ENCODE measurements at regions not wholly inside any gene's neighbourhood (a gene's known extent, or its start where the extent isn't known, plus 50 kb on each side); places are given as distances from the start of the nearest gene placed in this dataset.

GRCh38 chr5:117486879-117487391 lies 912.3 kb upstream of the SEMA6A start:
- no peak for TF ChIP-seq CTCF (IDR thresholded peaks at IDR 0.05; ENCODE audit: insufficient read depth, low read length)
- DNase-seq (ENCODE audit: low read depth), result no peak
- H3K4me3 ChIP-seq (ENCODE audit: low read depth, low read length), result no peak overlapping the region

- no peak overlapping the region for H3K4me3 ChIP-seq (ENCODE audit: low read depth, low read length)
- DNase-seq (ENCODE audit: low read depth), result no peak
- TF ChIP-seq CTCF (IDR thresholded peaks at IDR 0.05; ENCODE audit: insufficient read depth, low read length), result no peak
Observed at GRCh38 chr5:117486261-117486660, 911.6 kb upstream of the SEMA6A start.

- DNase-seq (ENCODE audit: low read depth), result no peak
- no peak for TF ChIP-seq CTCF (IDR thresholded peaks at IDR 0.05; ENCODE audit: insufficient read depth, low read length)
Observed at GRCh38 chr5:117475919-117476318, 901.3 kb upstream of the SEMA6A start.

GRCh38 chr5:117473165-117473564 lies 898.5 kb upstream of the SEMA6A start:
- TF ChIP-seq CTCF (IDR thresholded peaks at IDR 0.05; ENCODE audit: insufficient read depth, low read length), result no peak
- H3K4me3 ChIP-seq (ENCODE audit: low read depth, low read length), result no peak overlapping the region
- DNase-seq (ENCODE audit: low read depth), result no peak

More at GRCh38 chr5:117475919-117476318, 901.3 kb upstream of the SEMA6A start:
- no peak overlapping the region for H3K4me3 ChIP-seq (ENCODE audit: low read depth, low read length)

- peak; percentile 59 for DNase-seq (ENCODE audit: low read depth)
- no peak for TF ChIP-seq CTCF (IDR thresholded peaks at IDR 0.05; ENCODE audit: insufficient read depth, low read length)
- no peak overlapping the region for H3K4me3 ChIP-seq (ENCODE audit: low read depth, low read length)
Observed at GRCh38 chr5:117463881-117464570, 889.4 kb upstream of the SEMA6A start.

- DNase-seq (ENCODE audit: low read depth), result no peak
- no peak for TF ChIP-seq CTCF (IDR thresholded peaks at IDR 0.05; ENCODE audit: insufficient read depth, low read length)
- H3K4me3 ChIP-seq (ENCODE audit: low read depth, low read length), result no peak overlapping the region
Observed at GRCh38 chr5:117461966-117462365, 887.3 kb upstream of the SEMA6A start.

GRCh38 chr5:117461403-117461802 lies 886.8 kb upstream of the SEMA6A start:
- no peak for DNase-seq (ENCODE audit: low read depth)
- no peak for TF ChIP-seq CTCF (IDR thresholded peaks at IDR 0.05; ENCODE audit: insufficient read depth, low read length)

More at GRCh38 chr5:117461403-117461802, 886.8 kb upstream of the SEMA6A start:
- no peak overlapping the region for H3K4me3 ChIP-seq (ENCODE audit: low read depth, low read length)

Data from fibroblast of the aortic adventitia (primary cell).